MM.1S (cell line): ENCODE measurements at regions not wholly inside any gene's neighbourhood (a gene's known extent, or its start where the extent isn't known, plus 50 kb on each side); places are given as distances from the start of the nearest gene placed in this dataset.

Experiments
- DNase-seq: peaks from one replicate; pipeline ENCODE4 v3.0.0-alpha.2; 2015
- H2AFZ ChIP-seq: fragments of 300-600 bp; sonication (generic); 2 replicates; pipeline ENCODE4 v1.6.0; 2016; ENCODE audit warnings: antibody characterized with exemption, low read length
- H3F3A ChIP-seq: fragments of 300-600 bp; sonication (generic); 2 replicates; pipeline ENCODE4 v1.6.1; 2016; ENCODE audit warnings: mild to moderate bottlenecking, antibody characterized with exemption, low read length, moderate library complexity, mixed read lengths; ENCODE audit not compliant: insufficient read depth
- H3K27ac ChIP-seq: fragments of 300-600 bp; sonication (generic); 2 replicates; pipeline ENCODE4 v1.5.1; 2016; ENCODE audit warnings: mild to moderate bottlenecking, low read length
- H3K27me3 ChIP-seq: fragments of 300-600 bp; sonication (generic); replicated peaks from 2 replicates; pipeline ENCODE4 v1.6.0; 2016; ENCODE audit warnings: low read length; ENCODE audit not compliant: insufficient read depth
- H3K36me3 ChIP-seq: fragments of 300-600 bp; sonication (generic); replicated peaks from 2 replicates; pipeline ENCODE4 v1.6.1; 2016; ENCODE audit warnings: mild to moderate bottlenecking, low read length, mixed read lengths; ENCODE audit not compliant: insufficient read depth
- H3K4me1 ChIP-seq: fragments of 300-600 bp; sonication (generic); 2 replicates; pipeline ENCODE4 v1.6.1; 2016; ENCODE audit warnings: low read length, mixed read lengths
- H3K4me2 ChIP-seq: fragments of 300-600 bp; sonication (generic); 2 replicates; pipeline ENCODE4 v1.6.0; 2016; ENCODE audit warnings: low read depth, low read length
- H3K4me3 ChIP-seq: fragments of 300-600 bp; sonication (generic); 2 replicates; pipeline ENCODE4 v1.5.1; 2016; ENCODE audit warnings: low read length, mixed read lengths
- H3K79me2 ChIP-seq: fragments of 300-600 bp; sonication (generic); 2 replicates; pipeline ENCODE4 v1.6.1; 2016; ENCODE audit warnings: mixed run types, low read length, mixed read lengths
- H3K9ac ChIP-seq: fragments of 300-600 bp; sonication (generic); 2 replicates; pipeline ENCODE4 v1.6.1; 2016; ENCODE audit warnings: low read length, mixed read lengths
- H3K9me2 ChIP-seq: fragments of 300-600 bp; sonication (generic); replicated peaks from 2 replicates; pipeline ENCODE4 v1.6.1; 2016; ENCODE audit warnings: mild to moderate bottlenecking, low read length, mixed read lengths; ENCODE audit not compliant: insufficient read depth
- H3K9me3 ChIP-seq: fragments of 300-600 bp; sonication (generic); replicated peaks from 2 replicates; pipeline ENCODE4 v1.6.1; 2016; ENCODE audit warnings: mild to moderate bottlenecking, low read length, mixed read lengths; ENCODE audit not compliant: insufficient read depth
- H4K20me1 ChIP-seq: fragments of 300-600 bp; sonication (generic); 2 replicates; pipeline ENCODE4 v1.6.1; 2016; ENCODE audit warnings: mild to moderate bottlenecking, low read length, moderate library complexity, mixed read lengths; ENCODE audit not compliant: insufficient read depth
- CTCF ChIP-seq: fragments of 300-600 bp; sonication (generic); IDR thresholded peaks from 2 replicates; pipeline ENCODE4 v1.5.1; 2016; ENCODE audit warnings: antibody characterized with exemption, low read length, mixed read lengths
- EZH2 ChIP-seq: fragments of 300-600 bp; sonication (generic); optimal IDR thresholded peaks from 2 replicates; pipeline ENCODE3; 2017; ENCODE audit warnings: low read depth, mild to moderate bottlenecking, antibody characterized with exemption, low read length, mixed read lengths
- EZH2phosphoT487 ChIP-seq: fragments of 300-600 bp; sonication (generic); IDR thresholded peaks from 2 replicates; pipeline ENCODE4 v1.6.1; 2018; ENCODE audit warnings: antibody characterized with exemption, low read length

GRCh38 chr3:107884028-107884427, 206.8 kb downstream of the CD47 start:
- H4K20me1 ChIP-seq = no peaks in the 10 kb centered on the region
- no peaks in the 10 kb centered on the region for H3K36me3 ChIP-seq
- H3F3A ChIP-seq = no peaks in the 10 kb centered on the region
- no peaks in the 10 kb centered on the region for H3K9me3 ChIP-seq
- H3K27me3 ChIP-seq = no peaks in the 10 kb centered on the region
- no peak overlapping the region for H3K27ac ChIP-seq
- no peak overlapping the region for H3K4me3 ChIP-seq
- H3K4me1 ChIP-seq = no peaks in the 10 kb centered on the region
- no peaks in the 10 kb centered on the region for H3K79me2 ChIP-seq
- no peaks in the 10 kb centered on the region for H3K9me2 ChIP-seq
- no peak overlapping the region for H2AFZ ChIP-seq
- H3K4me2 ChIP-seq = no peak overlapping the region
- no peak for TF ChIP-seq EZH2phosphoT487
- no peak overlapping the region for H3K9ac ChIP-seq
- DNase-seq = no peak

- Histone ChIP-seq H3K27me3 (no peaks in the 10 kb centered on the region), H2AFZ (no peak overlapping the region), H3K4me1 (no peaks in the 10 kb centered on the region), H3F3A (no peaks in the 10 kb centered on the region), H3K4me3 (no peak overlapping the region), H3K9me2 (no peaks in the 10 kb centered on the region), H3K36me3 (no peaks in the 10 kb centered on the region), H3K4me2 (no peak overlapping the region), H3K9ac (no peak overlapping the region), H3K79me2 (no peaks in the 10 kb centered on the region), H4K20me1 (no peaks in the 10 kb centered on the region), H3K27ac (no peak overlapping the region), H3K9me3 (no peaks in the 10 kb centered on the region)
- DNase-seq = no peak
- TF ChIP-seq EZH2phosphoT487 (no peak), EZH2 (no peak), CTCF (no peak)
Measured at GRCh38 chr3:107882881-107883280, 207.9 kb downstream of the CD47 start.

GRCh38 chr3:107882261-107882660, 208.6 kb downstream of the CD47 start:
- Histone ChIP-seq H3K4me2 (no peak overlapping the region), H3K9me3 (no peaks in the 10 kb centered on the region), H3K4me3 (no peak overlapping the region), H3K27me3 (no peaks in the 10 kb centered on the region), H3K9me2 (no peaks in the 10 kb centered on the region), H3K9ac (no peak overlapping the region), H3K36me3 (no peaks in the 10 kb centered on the region), H3K79me2 (no peaks in the 10 kb centered on the region), H3K27ac (no peak overlapping the region), H2AFZ (no peak overlapping the region), H3K4me1 (no peaks in the 10 kb centered on the region), H3F3A (no peaks in the 10 kb centered on the region), H4K20me1 (no peaks in the 10 kb centered on the region)
- no peak for DNase-seq
- no peak for TF ChIP-seq EZH2
- no peak for TF ChIP-seq CTCF
- TF ChIP-seq EZH2phosphoT487 = no peak

- no peaks in the 10 kb centered on the region for H3K79me2 ChIP-seq
- H3F3A ChIP-seq = no peaks in the 10 kb centered on the region
- no peak overlapping the region for H3K27ac ChIP-seq
- no peaks in the 10 kb centered on the region for H3K27me3 ChIP-seq
- H3K9me3 ChIP-seq = no peaks in the 10 kb centered on the region
- no peaks in the 10 kb centered on the region for H3K36me3 ChIP-seq
- DNase-seq = no peak
- H3K4me3 ChIP-seq = no peak overlapping the region
- H4K20me1 ChIP-seq = no peaks in the 10 kb centered on the region
- H2AFZ ChIP-seq = no peak overlapping the region
- H3K9ac ChIP-seq = no peak overlapping the region
- no peaks in the 10 kb centered on the region for H3K4me1 ChIP-seq
- TF ChIP-seq CTCF = no peak
- TF ChIP-seq EZH2phosphoT487 = no peak
- no peak for TF ChIP-seq EZH2
- H3K4me2 ChIP-seq = no peak overlapping the region
- no peaks in the 10 kb centered on the region for H3K9me2 ChIP-seq
Measured at GRCh38 chr3:107881509-107881908, 209.3 kb downstream of the CD47 start.
